ENCODE measurements at regions not wholly inside any gene's neighbourhood (a gene's known extent, or its start where the extent isn't known, plus 50 kb on each side); places are given as distances from the start of the nearest gene placed in this dataset.

DNA sequence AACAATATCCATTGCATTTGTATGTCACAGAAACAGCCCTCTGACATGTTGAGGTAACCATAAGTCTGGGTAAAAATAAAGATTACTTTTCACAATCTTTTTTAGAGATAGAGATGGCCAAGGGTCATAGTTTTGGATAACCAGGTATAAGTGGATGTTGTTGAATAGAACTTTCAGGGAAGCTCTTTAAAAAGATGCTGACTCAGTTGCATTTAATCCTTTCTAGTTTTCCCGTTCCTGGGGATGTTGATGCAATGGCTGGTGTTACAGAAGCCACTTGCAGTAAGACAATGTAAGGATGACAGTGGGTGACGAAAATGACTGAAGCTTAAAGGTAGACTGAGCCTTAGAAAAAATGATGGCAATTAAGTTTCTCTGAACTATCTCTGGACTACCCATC lies 1473.7 kb downstream of the AACS start:
- no peak for DNase-seq (ENCODE audit: low read depth in 2 of 2, low spot score in 1 of 2)

DNA sequence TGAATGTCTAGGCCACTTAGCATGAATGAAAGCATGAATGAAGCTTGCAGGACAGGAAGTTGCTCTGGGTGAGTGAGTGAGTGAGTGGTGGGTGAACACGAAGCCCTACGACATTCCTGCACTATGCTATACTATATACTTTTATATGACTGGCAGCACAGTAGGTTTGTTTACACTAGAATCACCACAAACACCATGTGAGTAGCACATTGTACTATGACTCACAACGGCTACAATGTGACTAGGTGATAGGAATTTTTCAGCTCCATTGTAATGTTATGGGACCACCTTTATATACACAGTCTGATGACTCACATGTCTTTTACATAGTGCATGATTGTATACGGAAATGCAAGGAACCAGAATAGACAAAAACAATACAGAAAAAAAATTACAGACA lies 1480.2 kb downstream of the AACS start:
- no peak for DNase-seq (ENCODE audit: low read depth in 2 of 2, low spot score in 1 of 2)

DNA sequence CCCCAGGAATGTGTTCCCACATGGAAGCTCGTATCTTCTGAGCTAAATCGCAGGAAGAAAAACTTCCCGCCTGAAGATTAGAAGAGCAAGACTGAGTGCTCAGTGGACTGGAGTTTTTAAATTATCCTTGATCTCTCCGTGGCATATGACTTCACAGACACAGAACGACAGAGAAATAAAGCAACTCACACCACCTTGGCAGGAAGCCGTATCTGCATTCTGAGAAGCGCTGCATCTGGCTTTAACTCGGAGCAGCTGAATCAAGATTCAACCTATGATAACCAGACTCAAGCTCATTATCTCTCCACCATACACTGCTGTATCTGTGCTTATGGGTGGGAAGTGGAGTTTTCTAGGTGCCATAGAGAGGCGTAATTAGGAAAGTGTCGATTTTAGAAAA lies 1482.7 kb downstream of the AACS start:
- DNase-seq (ENCODE audit: low read depth in 2 of 2, low spot score in 1 of 2) = no peak

DNA sequence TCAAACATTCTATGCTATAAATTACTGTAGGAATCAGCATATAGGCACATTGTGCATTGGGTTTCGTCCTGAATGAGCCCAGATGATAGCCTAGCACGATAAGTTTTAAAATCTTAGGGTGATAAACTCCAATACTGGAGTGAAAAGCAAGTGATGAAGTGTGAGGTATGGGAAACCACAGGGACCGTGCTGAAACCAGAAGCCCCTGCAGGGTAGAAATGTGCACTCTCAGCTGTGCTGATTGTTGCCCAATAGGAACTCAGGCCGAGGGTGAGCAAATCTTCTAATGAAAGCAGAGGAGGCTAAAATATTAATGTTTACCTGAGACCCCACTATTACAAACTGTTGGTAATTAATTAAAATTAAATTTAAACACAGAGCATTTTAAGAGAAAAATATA lies 1486.6 kb downstream of the AACS start:
- DNase-seq (ENCODE audit: low read depth in 2 of 2, low spot score in 1 of 2) = no peak

DNA sequence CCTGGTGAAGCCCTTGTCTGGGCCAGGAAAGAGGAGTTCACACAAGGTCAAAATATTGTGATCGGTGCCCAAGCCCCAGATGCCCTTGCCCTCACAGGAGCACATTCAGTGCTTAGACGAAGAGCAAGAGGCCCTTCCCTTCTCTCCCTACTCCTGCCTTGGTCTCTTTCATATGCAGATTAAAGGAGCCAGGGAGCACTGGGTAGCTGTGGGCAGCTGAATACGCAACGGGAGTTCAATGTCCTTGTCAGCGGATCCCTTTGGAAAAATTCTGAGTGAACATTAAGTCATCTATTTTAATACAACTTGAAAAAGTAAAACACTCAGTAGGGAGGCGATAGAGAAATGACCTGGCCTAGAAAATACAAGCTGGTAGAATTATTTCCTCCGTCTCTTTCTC lies 1489.4 kb downstream of the AACS start:
- no peak for DNase-seq (ENCODE audit: low read depth in 2 of 2, low spot score in 1 of 2)

DNA sequence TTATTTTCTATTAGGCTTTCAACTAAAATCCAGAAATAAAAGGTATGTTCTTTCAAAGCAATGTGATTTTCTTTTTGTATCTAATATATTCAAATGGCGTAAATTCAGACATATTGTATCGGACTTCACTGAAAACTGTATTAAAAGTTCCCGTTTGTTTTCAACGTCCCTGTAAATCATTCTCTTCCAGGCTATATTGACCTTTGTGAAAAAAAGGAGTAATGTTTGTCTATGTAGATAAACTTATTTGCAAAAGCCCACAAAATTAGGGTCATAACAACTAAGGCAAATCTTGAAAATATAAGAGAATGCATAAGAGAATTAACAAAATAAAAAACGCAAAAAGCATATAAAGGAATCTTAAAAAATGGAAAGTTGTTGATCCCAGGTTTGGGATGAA lies 1492.4 kb downstream of the AACS start:
- no peak for DNase-seq (ENCODE audit: low read depth in 2 of 2, low spot score in 1 of 2)

DNA sequence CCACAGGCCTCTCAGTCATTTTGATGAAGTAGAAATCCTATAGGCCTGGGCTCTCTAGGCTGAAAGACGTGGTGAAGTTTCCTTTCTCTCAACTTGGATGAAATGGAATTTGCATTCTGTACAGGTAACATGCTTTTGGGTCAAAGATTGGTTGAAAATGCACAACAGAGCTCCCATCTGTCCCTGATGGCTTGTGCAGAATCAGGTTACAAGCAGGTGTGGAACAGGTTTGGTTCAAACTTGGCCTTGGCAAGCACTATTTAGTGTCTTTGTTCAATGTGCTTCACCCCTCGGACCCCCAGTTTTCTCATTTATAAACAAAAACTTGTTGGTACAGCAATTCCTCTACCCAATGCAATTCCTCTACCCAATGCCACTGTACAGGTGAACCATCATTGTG lies 1493.0 kb downstream of the AACS start:
- no peak for DNase-seq (ENCODE audit: low read depth in 2 of 2, low spot score in 1 of 2)

DNA sequence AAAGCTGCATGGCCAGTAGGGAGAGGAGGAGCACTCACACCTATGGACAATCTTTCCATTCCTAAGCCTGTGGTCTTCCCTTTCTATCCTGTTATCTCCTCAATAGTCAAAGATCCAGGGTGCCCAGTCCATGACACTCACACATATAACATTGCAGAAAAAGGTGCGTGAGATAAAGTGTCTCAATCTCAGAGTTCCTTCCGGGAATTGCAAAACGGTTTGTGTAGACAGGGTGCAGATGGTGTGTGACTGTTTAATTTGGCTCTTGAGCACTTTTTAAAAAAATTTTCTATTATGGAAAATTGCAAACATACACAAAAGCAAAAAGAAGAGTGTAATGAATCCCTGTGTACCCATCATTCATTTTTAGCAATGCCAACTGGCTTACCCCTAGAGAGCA lies 1493.6 kb downstream of the AACS start:
- DNase-seq (ENCODE audit: low read depth in 2 of 2, low spot score in 1 of 2) = no peak

DNA sequence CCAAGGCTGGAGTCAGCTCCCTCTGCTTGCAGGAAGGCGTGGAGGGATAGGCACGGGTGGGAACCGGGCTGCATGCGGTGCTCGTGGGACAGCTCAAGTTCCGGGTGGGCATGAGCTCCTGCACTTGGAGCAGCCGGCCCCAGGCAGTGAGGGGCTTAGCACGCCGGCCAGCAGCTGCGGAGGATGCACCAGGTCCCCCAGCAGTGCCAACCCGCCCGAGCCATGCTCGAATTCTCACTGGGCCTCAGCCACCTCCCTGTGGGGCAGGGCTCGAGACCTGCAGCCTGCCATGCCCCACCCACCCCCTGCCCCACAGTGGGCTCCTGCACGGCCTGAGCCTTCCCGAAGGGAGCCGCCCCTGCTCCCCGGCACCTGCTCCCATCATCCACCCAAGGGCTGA lies 1501.8 kb downstream of the AACS start:
- no peak for DNase-seq (ENCODE audit: low read depth in 2 of 2, low spot score in 1 of 2)

DNA sequence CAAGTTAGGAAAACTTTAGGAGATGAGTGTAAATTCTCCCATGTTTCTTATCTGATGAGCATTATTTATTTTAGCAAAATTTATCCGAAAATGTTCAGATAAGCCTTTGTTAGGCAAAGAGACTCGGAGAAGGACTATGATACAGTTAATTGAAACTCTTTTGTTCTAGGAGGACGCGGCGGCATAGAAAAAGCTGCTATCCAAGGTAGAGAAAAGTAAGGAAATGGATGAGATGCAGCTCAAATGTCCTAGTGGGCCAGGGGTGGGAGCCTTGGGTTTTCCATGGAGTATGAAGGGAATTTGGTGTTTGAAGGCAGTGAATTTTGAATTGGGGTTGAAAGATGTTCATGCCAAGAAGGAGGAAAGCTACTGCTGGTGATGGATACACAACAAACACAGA lies 1504.5 kb downstream of the AACS start:
- no peak for DNase-seq (ENCODE audit: low read depth in 2 of 2, low spot score in 1 of 2)

DNA sequence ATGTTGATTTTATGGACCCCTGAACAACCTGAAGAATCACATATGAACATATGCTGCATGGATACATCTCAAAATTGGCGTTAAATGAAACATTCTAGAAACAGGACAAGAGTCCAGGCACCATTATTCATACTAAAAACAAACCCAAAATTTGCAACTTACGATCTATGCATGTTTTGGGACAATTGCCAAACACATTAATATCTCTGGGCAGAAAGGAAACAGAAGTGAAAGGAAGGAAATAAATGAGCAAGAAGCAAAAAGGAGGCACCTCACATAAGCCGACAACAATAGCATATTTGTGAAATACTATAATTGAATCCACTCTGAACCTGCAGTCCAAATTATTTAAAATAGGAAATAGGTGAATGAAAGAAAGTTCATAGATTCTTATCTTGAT lies 1505.3 kb downstream of the AACS start:
- DNase-seq (ENCODE audit: low read depth in 2 of 2, low spot score in 1 of 2) = no peak

DNA sequence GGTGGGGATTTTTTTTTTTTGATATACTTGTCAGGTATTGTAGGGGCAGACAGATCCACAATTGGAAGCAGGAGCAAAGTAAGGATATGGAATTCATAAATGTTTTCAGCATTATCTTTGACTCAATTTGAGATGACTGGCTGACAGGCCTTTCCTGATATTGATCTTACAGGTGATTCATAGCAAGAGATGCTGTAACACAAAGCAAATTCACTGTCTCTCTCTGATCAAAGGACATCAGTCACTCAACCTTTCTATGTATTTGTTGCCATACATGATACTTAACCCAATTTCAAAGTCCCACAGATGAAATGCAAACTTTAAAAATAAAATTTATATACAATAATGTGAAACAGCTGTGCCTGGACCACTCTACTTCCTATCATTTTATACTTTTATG lies 1506.9 kb downstream of the AACS start:
- no peak for DNase-seq (ENCODE audit: low read depth in 2 of 2, low spot score in 1 of 2)

DNA sequence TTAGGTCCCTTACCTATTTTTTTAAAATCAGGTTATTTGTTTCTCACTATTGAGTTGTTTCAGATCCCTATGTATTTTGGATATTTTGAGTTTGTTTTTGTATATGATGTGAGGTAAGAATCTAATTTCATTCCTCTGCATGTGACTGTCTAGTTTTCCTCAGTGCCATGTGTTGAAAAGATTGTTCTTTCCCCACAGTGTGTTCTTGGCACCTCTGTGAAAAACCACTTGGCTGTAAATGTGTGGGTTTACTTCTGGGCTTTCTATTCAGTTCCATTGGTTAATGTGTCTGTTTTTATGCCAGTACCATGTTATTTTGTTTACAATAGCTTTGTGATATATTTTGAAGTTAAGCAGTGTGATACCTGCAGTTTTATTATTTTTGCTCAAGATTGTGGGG lies 1516.4 kb downstream of the AACS start:
- DNase-seq (ENCODE audit: low read depth in 2 of 2, low spot score in 1 of 2) = no peak

DNA sequence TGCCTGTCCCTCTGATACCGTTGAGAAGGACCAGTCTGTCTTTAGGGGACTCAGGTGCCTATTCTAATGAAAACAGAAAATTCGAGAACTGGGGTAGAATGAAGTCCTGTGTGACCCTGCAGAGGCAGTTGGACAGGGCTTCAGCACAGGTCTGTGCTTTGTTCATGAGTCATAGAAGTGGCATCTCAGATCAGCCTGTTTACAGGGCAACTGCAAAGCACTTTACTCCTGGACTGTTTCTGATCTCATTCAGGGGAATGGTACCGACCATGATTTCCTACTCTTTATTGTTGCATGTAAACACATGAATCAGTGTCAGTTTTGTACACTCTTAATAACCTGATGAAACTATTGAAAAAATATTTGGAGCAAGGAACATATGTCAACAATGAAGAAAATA lies 1517.0 kb downstream of the AACS start:
- no peak for DNase-seq (ENCODE audit: low read depth in 2 of 2, low spot score in 1 of 2)

DNA sequence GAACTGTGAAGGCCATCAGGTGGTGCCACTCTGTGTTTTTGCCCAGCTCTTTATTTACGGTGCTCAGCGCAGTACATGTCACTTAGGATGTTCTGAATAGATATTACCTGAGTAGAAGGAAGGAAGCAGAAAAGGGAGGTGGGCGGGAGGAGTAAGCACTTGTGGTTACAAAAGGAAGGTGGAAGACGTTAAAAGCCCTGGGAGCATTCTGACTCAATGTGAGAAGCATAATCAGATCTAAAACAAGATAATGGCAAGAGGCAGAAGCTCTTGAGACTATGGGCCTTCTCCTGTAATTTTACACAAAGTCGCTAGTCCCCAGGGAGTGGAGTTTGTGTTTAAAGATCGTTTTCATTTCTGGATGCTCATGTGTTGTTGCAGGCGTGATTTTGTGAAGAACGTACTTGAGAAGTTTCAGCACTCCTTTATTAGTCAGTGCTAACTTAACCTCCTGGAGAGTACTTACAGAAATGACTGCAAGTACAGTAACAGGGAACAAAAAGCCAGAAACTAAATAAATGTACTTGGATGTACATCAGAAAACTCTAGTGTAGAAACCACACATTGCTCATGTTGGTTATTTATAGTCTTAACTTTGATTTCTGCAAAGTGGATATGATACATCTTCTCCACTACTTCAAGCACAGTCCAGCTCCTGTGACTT lies 1523.5 kb downstream of the AACS start:
- no peak for DNase-seq (ENCODE audit: low read depth in 2 of 2, low spot score in 1 of 2)

DNA sequence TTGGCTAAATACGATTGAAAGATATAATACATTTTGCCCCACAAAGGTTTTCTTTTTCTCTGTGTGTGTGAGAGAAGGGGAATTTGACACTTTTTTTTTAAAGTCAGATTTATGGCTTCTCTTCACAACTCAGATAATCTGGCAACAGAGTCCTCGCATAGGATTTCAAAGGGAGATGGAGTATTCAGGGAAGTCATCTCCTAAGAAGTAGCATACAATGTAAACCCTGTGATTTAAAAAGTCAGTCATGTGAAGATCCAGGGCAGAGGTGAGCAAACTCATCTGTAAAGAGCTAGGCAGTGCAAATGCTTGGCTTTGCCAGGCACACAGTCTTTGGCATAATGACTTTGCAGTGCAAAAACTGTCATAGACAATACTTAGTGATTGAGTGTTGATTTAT lies 1526.3 kb downstream of the AACS start:
- DNase-seq (ENCODE audit: low read depth in 2 of 2, low spot score in 1 of 2) = no peak

DNA sequence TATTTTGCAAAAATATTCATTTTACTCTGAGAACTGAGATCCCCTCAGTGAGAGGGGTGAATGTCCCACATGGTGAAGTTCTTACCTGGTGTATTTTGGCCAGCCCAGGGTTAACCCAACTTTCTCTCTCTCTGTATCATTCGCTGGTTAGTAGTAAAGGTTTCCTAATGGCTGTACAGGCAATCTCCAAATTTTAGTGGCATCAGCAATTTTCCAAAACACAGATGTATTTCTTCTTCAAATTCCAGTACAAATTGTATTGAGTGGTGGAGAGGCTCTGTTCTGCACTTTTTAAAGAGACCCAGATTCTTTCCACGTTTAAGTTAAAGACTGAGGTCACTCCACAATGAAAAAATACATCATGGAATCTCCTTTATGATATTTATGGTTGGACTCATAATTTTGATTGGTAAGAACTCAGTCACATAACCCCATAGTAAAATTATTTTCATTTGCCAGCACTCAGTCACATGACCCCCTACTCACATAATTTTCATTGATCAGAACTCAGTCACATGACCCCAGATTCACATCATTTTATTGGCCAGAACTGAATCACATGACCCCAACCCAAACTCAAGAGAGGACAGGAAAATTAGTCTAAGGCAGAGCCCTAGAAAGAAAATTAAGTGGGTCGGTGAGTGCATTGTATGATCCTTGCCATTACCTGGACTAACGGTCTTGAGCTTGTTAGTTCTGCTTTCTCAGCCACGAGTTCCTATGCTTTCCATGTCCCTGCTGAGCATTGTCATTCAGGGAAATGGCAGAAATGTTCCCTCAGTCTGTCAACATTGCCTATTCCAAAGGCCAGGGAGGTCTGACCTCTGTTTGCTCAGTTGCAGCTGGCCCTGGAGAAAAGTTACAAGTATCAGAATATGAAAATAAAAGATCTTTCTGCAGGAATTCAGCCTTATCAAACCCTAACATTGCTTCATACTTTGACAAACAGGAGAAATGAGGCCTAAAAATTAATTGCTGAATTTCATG lies 1536.2 kb downstream of the AACS start:
- DNase-seq (ENCODE audit: low read depth in 2 of 2, low spot score in 1 of 2) = no peak

DNA sequence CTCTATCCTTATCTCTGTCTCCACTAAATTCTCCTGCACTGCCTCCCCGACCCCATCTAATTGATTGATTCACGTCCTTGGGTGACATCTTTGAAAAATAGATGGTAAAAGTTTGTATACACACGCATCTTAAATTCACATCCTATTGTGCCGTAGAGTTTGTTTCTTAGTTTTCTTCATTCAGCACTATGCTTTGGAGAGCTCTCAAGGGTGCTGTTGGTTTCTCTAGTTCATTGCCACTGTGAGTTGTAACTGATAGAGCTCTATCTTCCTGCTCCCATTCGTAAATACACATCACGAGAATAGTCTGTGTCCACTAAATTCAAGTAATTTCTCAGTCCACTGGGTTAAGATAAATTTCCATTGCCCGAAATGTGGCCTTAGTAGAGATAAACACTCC lies 1537.4 kb downstream of the AACS start:
- DNase-seq (ENCODE audit: low read depth in 2 of 2, low spot score in 1 of 2) = no peak

DNA sequence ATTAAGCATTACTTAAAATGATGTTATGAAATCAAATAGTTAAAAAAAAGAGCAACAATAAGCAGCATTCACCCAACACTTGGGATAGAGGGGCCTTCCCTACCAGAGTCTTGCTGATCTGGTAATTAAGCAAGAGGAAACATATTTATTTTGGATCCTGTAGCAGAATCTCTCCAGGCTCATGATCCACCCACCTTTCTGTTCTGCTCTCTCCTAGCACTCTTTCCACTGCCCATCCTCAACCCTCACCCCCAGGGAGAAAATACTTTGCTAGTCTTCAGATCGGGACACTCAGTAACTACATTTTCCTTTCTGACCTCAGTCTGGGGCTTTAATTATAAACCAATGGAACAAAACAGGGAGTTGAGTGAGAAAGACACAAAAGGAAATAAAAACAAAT lies 1541.9 kb downstream of the AACS start:
- DNase-seq (ENCODE audit: low read depth in 2 of 2, low spot score in 1 of 2) = no peak

DNA sequence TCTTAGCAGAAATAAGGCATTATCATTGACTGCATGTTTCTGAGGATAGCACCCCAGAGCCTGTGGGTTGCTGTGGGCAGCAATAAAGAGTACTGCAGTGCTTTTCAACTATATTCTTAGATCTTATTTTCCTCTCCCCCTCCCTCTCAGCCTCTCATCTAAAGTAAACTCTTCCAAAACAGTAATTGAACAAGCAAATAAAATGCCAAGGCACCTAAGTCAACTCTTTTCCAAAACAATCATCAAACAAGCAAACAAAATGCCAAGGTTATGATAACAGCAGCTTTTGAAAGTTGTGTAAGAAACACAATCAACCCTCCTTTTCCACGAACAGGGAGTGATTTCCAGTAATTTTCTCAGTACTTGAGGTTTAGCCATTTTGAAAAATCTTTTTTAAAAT lies 1542.6 kb downstream of the AACS start:
- DNase-seq (ENCODE audit: low read depth in 2 of 2, low spot score in 1 of 2) = no peak

DNA sequence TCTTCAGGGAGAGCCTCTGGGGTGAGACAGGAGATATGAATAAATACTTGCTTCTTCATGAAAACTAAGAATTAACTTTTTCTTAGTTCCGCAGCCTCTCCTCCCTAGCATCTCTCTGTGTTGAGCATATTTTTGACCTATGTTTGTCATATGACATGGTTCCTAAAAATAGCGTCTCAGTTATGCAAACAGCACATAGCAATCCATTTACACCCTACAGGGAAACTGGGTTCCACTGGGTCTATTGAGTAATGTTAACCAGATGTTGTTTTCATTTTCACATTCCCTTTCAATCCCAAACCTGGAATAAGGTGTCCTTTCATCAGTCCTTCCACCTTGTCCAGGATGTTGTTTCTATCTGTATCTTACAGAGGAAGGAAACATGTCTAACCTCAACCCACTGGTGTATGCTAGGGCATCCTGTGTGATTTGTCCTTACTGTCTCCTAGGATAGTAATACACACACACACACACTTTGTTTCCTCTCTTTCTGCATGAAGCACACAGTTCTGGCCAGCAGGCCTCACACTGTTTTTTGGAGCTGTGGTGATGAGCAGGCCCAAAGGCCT lies 1543.5 kb downstream of the AACS start:
- DNase-seq (ENCODE audit: low read depth in 2 of 2, low spot score in 1 of 2) = no peak

DNA sequence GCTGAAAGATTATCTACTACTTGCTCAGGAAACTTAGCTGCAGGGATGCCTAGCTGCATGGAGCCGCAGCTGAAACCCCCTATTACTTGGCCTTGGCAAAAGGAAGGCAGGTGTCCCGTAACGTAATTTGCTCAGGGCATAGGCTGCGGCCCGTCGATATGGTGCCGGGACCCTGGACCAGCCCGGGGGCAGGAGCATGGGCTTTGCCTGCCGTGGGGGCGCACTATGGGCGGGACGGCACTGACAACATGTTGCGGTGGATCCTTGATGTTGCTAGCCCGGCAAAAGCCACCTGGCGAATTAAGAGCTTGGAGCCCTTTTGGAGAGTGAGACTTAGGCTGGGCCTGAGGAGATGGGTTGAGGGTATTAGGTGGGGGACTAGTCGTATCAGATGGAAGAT lies 1551.2 kb downstream of the AACS start:
- DNase-seq (ENCODE audit: low read depth in 2 of 2, low spot score in 1 of 2) = no peak
